HG03175 (cell line): ENCODE measurements at regions not wholly inside any gene's neighbourhood (a gene's known extent, or its start where the extent isn't known, plus 50 kb on each side); places are given as distances from the start of the nearest gene placed in this dataset.

Experiments
- ATAC-seq: cut with Tn5 transposase; IDR thresholded peaks from one replicate; pipeline ENCODE4 v1.9.1; 2021; ENCODE audit warnings: mild to moderate bottlenecking, moderate library complexity; ENCODE audit not compliant: unreplicated experiment

DNA sequence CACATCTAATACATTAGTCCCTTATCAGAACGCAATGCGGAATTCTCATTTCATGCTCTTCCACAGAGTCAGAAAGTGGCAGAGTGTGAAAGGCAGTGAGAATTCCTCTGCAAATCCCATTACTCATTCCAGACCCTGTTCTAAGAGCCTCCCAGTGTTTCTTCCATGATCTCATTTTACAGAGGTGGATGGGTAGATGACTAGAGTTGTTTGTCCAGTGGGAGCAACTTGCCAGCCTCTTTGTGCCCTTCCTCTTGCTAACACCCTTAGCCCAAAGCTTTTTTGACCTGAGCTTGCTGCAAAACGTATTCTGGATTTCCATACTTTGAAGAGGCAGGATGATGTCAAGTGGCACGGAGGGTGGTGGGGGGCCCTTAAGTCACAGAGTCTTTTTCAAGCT is 467.7 kb upstream of the RGPD4 start:
- ATAC-seq = no peak

DNA sequence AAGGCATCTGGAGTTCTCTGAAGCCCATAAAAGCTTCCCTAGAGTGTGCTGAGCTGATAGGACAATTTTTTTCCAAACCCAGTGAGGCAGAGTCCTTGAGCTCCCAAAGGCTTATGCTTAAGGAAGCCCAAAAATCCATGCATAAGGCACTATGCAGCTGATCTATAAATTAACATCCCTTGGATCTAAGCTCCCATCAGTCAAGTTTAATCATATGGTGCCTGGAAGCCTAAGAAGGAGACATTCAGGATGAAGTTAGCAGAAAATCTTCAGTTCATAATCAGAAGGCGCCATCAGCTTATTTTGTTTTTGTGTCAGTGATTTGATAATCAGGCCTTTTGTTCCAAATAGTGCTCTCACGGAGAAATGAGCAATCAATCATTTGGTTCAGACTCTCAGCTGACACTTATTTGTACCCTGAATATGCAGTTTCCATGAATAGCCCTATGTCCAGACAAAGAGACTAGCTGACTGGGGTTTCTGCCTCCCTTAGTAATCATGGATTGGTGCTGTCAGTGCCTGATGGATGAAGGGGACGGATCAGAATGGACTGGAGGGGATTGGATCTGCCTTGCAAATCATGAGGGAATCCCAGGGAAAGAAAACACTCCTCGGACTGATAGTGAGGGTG is 464.8 kb upstream of the RGPD4 start:
- ATAC-seq = no peak

DNA sequence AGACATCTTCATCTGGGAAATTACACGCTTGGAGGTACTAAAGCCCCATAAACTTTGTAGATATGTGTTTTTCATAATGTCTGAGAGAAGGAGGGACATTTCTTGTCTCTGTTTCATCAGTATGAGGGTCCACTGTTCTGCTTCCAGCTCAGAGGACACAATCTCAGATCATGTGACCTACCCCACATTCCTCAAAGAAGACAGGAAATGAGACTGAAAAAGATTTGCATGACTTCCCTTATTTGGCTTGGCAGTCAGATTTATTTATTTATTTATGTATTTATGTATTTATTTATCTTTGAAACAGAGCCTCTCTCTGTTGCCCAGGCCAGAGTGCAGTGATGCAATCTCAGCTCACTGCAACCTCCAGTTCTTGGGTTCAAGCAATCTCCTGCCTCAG is 463.7 kb upstream of the RGPD4 start:
- no peak for ATAC-seq

DNA sequence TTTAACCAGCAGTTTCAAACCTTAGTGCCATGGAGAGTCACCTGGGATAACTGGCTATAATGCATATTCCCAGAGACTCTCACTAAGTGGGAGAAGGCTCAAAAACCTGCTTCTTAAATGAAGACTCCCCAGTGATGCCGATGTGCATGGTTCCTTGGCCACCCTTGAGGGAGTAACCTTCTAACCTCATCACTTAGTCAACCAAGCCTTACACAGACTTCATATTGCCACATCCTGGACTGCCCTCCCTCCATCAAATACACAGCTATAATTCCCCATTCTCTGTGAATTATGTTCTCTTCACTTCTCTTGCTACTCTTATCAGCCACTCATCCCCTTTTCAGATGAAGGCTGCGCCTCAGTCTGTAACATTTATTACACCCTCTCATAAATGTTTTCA is 462.9 kb upstream of the RGPD4 start:
- no peak for ATAC-seq

DNA sequence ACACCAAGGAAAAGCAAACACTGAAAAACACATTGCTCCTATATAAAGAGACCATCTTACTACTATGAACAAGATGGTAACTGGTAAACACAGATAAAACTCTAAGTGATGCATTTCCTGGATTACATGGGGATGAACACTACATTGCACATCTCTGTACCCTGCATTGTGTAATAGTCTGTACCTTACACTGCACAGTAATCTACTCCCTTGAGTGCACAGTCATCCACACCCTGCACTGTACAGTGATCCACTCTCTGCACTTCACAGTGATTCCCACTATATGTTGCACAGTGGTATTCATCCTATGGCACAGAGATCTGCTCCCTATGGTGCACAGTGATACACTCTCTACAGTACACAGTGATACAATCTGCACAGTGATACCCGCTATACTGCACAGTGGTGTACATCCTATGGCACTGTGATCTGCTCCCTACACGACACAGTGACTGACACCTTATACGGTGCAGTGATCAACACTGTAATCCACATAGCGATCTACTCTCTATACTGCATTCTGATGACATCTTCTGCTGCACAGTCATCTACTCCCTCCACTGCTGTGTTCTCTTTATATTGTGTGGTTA is 462.2 kb upstream of the RGPD4 start:
- no peak for ATAC-seq

DNA sequence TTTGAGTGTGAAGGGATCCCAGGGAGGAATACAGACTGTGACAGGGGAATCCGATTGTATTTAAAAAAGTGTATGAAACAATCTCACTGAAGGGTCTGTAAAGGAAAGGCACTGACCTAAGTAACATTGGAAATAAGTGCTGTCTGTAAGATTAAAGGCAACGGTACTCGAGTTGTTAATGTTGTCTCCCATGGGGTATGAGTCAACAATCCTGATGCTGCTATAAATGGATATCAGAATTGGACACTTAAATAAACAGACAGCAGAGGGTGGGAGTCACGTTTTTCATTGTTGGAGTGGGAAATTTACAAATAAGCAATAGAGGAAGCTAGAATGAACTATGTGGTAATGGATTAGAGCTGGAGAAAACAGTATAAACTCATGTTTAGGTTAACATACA is 452.4 kb upstream of the RGPD4 start:
- ATAC-seq = no peak

DNA sequence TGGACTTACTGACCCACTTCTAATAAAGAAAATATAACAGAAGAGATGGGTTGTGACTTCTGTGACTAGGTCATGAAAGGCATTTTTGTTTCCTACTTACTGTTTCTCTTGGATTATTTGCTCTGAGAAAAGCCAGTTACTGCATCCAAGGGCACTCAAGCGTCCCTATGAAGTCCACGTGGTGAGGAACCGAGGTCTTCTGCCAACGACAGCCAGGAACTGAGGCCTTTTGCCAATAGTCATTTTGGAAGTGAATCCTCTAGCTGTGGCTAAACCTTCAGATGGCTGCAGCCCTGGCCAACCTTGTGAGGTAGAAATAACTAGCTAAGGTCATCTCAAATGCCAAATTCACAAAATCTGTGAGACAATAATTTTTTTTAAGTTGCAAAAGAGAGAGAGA is 449.8 kb upstream of the RGPD4 start:
- ATAC-seq = no peak

DNA sequence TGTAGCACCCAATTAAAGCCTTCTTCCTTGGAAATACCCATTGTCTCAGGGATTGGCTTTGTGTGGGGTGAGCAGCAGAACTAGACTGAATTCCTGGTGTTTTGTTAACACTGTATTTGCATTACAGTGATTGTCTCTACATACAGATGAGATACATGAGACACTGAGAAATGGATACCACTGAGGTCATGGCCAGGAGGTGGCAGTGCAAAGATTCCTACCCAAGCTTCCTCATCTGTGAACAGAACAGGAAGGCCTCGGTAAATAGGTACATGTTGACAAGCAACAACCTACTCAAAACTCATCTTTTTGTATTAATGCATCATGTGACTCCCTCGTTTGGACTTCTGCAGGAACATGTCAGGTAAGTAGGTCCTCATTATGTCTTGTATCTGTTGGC is 445.8 kb upstream of the RGPD4 start:
- ATAC-seq = no peak

DNA sequence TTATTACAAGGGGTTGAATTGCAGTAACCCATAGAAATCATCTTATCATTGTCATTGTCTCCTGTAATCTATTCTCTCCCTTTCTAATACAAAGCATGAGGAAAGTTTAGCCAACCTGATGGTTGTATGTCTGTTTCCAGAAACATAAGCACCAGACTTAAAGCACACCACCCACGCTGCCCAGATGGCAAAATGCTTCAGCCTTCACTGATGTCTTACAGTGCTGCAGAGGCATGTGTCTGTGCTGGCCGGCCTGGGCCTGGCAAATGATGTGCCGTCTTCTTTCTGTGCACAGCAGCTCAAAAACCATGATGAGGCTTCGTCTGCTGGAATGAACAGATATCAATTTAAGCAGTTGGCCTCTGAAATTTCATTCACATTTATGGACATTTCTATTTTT is 443.0 kb upstream of the RGPD4 start:
- no peak for ATAC-seq

DNA sequence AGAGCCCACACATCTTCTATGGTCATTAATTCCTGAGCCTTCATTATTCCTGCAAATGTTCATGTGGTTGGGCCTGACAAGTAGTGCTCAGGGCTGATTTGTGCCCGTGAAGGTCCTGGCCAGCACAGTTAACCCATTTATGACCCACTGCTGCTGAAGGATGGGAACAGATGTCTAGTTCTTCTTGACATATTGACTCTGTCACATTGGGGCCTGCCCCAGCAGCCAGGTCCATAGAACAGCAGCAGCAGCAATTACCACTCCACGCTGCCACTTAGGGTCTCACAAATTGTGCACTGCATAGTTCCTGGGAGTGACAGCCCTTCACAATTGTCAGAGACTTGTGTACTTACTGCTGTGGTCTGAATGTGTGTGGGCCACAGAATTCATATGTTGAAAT is 442.3 kb upstream of the RGPD4 start:
- ATAC-seq = no peak

DNA sequence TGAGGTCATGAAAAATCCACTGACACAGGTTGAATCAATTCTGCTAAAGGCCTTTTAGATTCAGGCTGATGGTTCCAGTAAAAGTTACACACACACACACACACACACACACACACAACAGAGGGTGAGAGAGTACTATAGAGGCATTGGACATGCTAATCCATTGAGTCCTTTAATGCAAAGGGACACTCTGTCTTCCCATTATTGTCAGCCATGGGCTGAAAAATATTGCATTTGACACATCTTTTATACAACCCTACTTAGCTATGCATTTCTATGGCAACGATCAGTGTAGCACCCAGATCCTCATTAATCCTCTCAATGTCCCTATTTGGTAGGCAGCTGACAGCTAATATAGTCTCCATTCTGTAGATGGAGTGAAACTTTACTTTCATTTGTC is 440.8 kb upstream of the RGPD4 start:
- ATAC-seq = no peak

DNA sequence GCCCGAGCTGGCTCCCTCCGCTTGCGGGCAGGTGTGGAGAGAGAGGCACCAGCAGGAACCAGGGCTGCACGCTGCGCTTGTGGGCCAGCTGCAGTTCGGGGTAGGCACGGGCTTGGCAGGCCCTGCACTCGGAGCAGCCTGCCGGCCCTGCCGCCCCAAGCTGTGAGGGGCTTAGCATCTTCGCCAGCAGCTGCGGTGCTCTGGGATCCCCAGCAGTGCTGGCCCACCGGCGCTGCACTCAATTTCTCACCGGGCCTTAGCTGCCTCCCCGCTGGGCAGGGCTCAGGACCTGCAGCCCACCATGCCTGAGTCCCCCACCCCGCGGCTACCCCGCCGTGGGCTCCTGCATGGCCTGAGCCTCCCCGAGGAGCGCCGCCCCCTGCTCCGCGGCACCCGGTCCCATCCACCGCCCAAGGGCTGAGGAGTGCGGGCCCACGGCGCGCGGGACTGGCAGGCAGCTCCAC is 434.4 kb upstream of the RGPD4 start:
- ATAC-seq = no peak

DNA sequence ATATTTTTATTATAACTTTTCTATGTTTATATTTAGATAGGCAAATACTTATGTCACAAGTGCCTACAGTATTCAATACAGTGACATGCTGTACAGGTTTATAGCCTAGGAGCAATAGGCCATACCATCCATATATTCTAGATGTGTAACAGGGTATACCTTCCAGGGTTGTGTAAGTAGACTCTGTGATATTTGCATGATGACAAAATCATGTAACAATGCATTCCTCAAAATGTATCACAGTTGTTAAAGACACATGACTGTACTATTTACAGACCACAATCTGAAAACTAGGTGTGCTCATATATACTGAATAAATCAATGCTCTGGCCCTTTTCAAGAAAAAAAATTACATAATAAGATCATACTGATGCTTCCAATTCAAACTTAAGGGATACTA is 433.2 kb upstream of the RGPD4 start:
- no peak for ATAC-seq

DNA sequence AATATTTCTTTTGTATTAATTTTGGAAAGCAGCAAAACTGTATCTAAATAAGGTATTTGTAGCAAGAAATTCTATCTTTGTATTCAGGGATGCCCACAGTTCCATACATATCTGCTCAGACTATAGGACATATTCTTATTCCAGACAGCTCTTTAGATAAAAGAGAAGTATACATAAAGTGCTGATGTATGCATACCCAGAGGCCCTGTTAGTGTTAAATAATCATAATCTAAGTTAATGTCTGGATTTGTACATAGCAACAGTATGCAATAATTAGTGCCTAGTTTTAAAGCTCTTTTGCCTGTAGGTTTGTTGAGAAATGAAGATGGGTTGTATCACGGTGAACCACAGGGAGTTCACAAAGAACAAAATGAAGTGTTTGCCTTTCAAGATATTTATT is 428.0 kb upstream of the RGPD4 start:
- ATAC-seq = no peak

DNA sequence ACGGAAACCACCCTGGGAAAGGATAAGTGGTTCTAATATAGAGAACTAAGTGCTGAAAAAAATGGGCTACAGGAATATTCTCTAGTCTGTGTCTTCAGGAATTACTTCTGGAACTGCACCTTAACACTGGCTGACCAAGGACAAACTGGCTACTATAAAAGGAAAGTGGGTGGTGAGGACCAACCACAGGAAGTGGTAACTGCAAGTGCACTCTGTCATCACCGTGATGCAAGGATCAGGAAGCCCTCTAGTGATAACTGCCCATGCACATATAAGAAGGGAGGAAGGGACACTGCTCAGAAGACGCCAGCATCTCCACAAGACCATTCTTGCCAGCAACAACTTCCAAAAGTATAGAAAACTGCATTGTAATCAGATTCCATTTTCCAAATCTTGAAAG is 424.4 kb upstream of the RGPD4 start:
- no peak for ATAC-seq

DNA sequence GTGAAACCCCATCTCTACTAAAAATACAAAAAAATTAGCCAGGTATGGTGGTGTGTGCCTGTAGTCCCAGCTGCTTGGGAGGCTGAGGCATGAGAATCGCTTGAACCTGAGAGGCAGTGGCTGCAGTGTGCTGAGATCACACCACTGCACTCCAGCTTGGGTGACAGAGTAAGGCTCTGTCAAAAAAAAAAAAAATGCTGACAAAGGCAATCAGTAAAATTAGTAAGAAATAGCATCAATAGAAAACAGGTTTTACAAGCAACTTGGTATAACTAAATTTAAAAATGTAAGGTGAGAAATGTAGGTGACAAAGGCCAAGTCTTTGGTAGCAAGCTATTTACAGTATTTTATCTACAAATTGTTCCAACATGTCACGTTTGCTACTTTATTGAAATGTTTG is 421.4 kb upstream of the RGPD4 start:
- ATAC-seq = no peak

DNA sequence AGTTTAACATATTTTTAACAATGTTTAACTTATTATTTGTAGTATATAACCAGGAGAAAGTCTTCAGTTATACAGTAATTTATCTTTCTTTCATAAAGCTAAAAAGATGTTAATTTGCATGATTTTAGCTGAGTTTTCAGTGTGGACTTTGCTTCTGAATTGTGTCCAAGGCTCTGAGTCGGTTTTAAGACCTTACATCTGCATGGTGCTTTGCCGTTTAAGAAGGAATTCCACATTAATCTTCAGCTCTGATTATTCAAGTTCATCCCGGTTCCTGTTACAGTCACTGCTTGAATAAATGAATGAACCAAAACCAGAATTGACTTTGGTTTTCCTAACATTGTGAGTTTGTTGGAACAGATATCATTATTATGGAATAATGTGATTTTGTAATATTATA is 419.7 kb upstream of the RGPD4 start:
- ATAC-seq = no peak

DNA sequence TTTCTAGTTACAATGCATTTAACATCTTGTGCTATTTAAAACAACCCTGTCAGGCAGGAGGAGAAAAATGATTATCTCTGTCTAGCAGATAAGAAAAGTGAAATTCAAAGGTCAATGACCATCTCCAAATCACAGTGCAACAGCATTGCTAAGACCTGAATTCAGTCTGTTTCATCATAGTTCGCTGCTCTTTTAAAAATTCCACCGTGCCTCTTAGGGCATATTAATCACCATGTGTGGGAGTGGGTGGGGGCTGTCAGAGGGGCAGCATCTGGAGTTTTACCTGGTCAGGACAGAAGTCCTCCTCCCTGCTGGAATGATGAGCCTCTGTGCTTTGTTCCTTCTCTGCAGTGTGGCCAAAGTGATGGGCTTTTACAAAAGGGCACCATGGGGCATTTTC is 418.7 kb upstream of the RGPD4 start:
- ATAC-seq = no peak

DNA sequence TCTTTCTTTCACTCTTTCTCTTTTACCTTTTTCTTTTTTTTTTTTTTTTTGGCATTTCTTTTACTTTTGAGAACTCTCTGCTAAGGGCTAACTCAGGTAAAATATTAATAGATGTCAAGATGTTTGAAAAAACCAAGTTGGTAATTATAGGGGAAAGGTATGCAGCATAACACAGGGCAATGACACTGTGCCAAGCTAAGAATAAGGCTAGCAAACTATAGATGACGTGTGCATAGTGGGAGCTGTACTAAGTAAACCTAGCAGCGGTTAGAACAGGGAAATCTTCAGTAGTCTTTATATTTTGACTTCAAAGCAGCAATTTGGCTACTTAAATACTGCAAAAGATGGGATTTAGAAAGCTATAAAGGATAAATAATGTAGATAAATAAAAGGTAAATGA is 415.4 kb upstream of the RGPD4 start:
- no peak for ATAC-seq

DNA sequence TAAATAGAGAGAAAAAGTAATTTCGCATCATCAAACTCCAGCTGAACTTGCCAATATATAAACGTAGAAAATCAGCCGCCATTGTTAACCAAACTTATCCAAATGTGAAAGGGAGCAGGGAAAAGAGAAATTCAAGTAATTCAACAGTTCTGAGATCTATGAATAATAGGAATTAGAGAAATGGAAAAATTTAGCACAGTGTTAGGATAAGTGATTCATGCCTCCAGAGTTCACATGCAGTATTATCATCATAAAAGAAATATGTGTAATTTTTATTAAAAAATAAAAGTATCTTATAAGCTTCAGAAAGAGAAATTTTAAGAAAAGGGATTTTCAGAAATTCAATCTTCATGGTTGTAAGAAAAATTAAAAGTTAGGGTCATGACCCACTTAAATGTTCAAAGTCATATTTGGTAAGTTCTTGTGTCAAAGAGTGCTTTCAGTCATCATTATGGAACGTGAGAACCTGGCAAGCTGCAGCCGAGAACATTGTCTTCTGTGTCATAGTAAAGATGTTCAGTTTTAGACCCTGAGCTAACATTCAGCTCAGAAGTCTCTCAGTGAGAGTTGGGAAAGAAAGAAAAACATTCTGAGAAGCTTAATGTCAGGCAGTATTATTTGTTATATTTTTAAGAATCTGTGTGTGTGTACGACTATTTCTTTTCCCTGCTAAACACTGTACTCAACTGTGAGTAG is 414.3 kb upstream of the RGPD4 start:
- ATAC-seq = no peak

DNA sequence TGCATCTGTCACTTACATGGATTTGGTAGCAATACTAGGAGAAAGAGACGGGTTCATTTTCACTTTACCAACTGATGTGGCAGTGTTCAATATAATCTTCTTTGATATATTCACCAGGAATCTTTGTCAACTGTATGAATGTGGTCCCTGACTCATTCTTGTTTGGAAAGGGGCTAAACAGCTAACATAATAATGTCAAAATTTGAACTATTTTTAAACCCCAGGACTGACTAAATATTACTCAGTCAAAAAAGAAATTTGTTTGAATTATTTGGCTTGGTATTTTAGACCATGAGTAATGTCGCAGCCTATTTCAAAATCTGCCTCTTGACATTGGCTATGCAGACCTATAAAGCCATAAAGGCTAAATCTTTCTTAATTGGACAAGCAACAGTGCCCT is 413.7 kb upstream of the RGPD4 start:
- ATAC-seq = no peak

DNA sequence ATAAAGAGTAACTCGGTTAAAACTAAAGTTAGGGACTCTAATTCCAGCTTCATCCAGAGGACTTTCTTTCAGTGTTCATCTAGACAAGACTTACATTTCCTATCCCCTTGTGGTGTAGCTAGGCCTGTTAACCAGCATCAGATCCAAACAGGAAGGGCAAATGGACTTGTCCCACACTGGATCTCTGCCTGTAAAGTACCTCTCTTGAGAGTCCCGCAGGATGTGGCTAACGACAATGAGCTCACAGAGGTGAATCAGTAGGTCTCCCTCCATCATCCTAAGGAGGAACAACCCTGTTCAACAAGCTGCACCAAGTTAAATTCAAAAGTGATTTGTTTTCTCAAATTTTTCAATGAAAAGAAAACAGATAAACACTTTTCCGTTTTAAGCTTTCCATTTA is 412.3 kb upstream of the RGPD4 start:
- no peak for ATAC-seq

DNA sequence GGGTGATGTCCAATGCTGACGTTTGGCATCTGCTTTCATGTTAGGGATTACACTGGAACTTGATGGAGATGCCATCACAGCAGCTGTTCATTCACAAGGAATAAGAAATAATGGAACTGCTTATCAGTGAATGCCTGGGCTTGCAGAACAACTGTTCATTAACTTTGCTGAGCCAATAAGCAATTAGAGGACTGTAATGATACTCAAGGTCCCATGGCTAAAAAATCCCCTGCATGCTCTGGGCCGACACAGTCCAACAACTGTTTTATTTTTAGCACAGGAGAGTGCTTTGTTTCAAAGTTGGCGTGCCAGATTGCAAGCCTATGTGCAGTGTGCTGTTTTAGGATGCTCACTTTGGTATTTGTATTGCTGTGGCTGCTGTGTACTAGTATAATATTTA is 408.0 kb upstream of the RGPD4 start:
- no peak for ATAC-seq
